Vagina (tissue), 2 donors: ENCODE measurements at regions not wholly inside any gene's neighbourhood (a gene's known extent, or its start where the extent isn't known, plus 50 kb on each side); places are given as distances from the start of the nearest gene placed in this dataset.

Experiments
- DNase-seq, 2 donors: peaks; one replicate each; pipeline ENCODE4 v3.0.0-alpha.2; 2017; ENCODE audit errors: extremely low spot score in 2 of 2
- H3K27ac ChIP-seq: fragments of 200-600 bp; sonication (generic); one replicate; pipeline ENCODE4 v1.5.1; 2019
- H3K27me3 ChIP-seq: fragments of 200-600 bp; sonication (generic); one replicate; pipeline ENCODE4 v1.5.1; 2019
- H3K36me3 ChIP-seq, 2 donors: fragments of 200-600 bp; sonication (generic); one replicate each; pipeline ENCODE4 v1.5.1; 2017 to 2019
- H3K4me1 ChIP-seq: fragments of 200-600 bp; sonication (generic); one replicate; pipeline ENCODE4 v1.5.1; 2019
- H3K4me3 ChIP-seq, 2 donors: fragments of 200-600 bp; sonication (generic); 1 replicate in 1 of 2; 2 replicates in 1 of 2; pipeline ENCODE4 v1.5.1; 2016 to 2019
- H3K9me3 ChIP-seq: fragments of 200-600 bp; sonication (generic); one replicate; pipeline ENCODE4 v1.5.1; 2019
- CTCF ChIP-seq, 3 experiments: fragments of 450-650 bp in 2 of 3; fragments of 200-600 bp in 1 of 3; sonication (generic) in 1 of 3; IDR thresholded peaks; one replicate each; pipeline ENCODE4 v1.5.1; 2017 to 2019; ENCODE audit warnings: antibody characterized with exemption in 3 of 3, mild to moderate bottlenecking in 2 of 3, moderate library complexity in 2 of 3
- POLR2A ChIP-seq, 2 donors: fragments of 450-650 bp; IDR thresholded peaks; one replicate each; pipeline ENCODE4 v1.6.1; 2017; ENCODE audit warnings: antibody characterized with exemption in 2 of 2, mild to moderate bottlenecking in 2 of 2, moderate library complexity in 2 of 2
- POLR2AphosphoS5 ChIP-seq, 2 donors: sonication (generic); formaldehyde crosslinking; IDR thresholded peaks; one replicate each; pipeline ENCODE4 v1.9.0; 2017; ENCODE audit warnings: antibody characterized with exemption in 2 of 2, mild to moderate bottlenecking in 2 of 2, low read depth in 1 of 2; ENCODE audit not compliant: insufficient read depth in 1 of 2
- intact Hi-C: fragments of 100-400 bp; cut with DNase I; formaldehyde crosslinking; loops from one replicate; pipeline ENCODE4 v1.15.1; 2023

- TF ChIP-seq POLR2A (IDR thresholded peaks at IDR 0.05) (no peak), CTCF (IDR thresholded peaks at IDR 0.05) (no peak), POLR2AphosphoS5 (IDR thresholded peaks at IDR 0.05; ENCODE audit: insufficient read depth in 1 of 2, low read depth in 1 of 2) (no peak)
- no peaks in the 10 kb centered on the region for H3K27me3 ChIP-seq
- H3K36me3 ChIP-seq: no peaks in the 10 kb centered on the region
- intact Hi-C loops: no loop called here
- no peak overlapping the region for H3K27ac ChIP-seq
- H3K4me1 ChIP-seq: no peaks in the 10 kb centered on the region
- H3K4me3 ChIP-seq: no peak overlapping the region
- DNase-seq: no peak
- H3K9me3 ChIP-seq: no peaks in the 10 kb centered on the region
Measured at GRCh38 chr2:190771726-190772125, 108.9 kb upstream of the GLS start.

GRCh38 chr2:190780594-190780993 lies 100.0 kb upstream of the GLS start:
- Histone ChIP-seq H3K27me3 (no peaks in the 10 kb centered on the region), H3K4me1 (no peaks in the 10 kb centered on the region), H3K27ac (no peak overlapping the region), H3K4me3 (no peak overlapping the region), H3K9me3 (no peaks in the 10 kb centered on the region), H3K36me3 (no peaks in the 10 kb centered on the region)
- no peak for DNase-seq
- TF ChIP-seq POLR2AphosphoS5 (IDR thresholded peaks at IDR 0.05; ENCODE audit: insufficient read depth in 1 of 2, low read depth in 1 of 2): no peak
- no peak for TF ChIP-seq CTCF (IDR thresholded peaks at IDR 0.05)
- no peak for TF ChIP-seq POLR2A (IDR thresholded peaks at IDR 0.05)
- intact Hi-C loops: no loop called here

- Histone ChIP-seq H3K4me3 (no peak overlapping the region), H3K27ac (no peak overlapping the region), H3K4me1 (no peaks in the 10 kb centered on the region), H3K27me3 (no peaks in the 10 kb centered on the region), H3K9me3 (no peaks in the 10 kb centered on the region), H3K36me3 (no peaks in the 10 kb centered on the region)
- intact Hi-C loops: no loop called here
- DNase-seq: no peak
- no peak for TF ChIP-seq POLR2AphosphoS5 (IDR thresholded peaks at IDR 0.05; ENCODE audit: insufficient read depth in 1 of 2, low read depth in 1 of 2)
- no peak for TF ChIP-seq POLR2A (IDR thresholded peaks at IDR 0.05)
- TF ChIP-seq CTCF (IDR thresholded peaks at IDR 0.05): peak; percentile 14 to 44 (median 24)
Measured at GRCh38 chr2:190781604-190782198, 98.9 kb upstream of the GLS start.

- no peak for DNase-seq
- no peak overlapping the region for H3K4me3 ChIP-seq
- H3K27ac ChIP-seq: no peak overlapping the region
- H3K9me3 ChIP-seq: no peaks in the 10 kb centered on the region
- no peaks in the 10 kb centered on the region for H3K4me1 ChIP-seq
- intact Hi-C loops: no loop called here
- H3K36me3 ChIP-seq: no peaks in the 10 kb centered on the region
- TF ChIP-seq CTCF (IDR thresholded peaks at IDR 0.05): no peak
- TF ChIP-seq POLR2A (IDR thresholded peaks at IDR 0.05): no peak
- no peak for TF ChIP-seq POLR2AphosphoS5 (IDR thresholded peaks at IDR 0.05; ENCODE audit: insufficient read depth in 1 of 2, low read depth in 1 of 2)
- no peaks in the 10 kb centered on the region for H3K27me3 ChIP-seq
Measured at GRCh38 chr2:190782264-190782663, 98.4 kb upstream of the GLS start.

- DNase-seq: no peak
- Histone ChIP-seq H3K27ac (no peak overlapping the region), H3K4me1 (no peaks in the 10 kb centered on the region), H3K4me3 (no peak overlapping the region), H3K9me3 (no peaks in the 10 kb centered on the region), H3K27me3 (no peaks in the 10 kb centered on the region), H3K36me3 (no peaks in the 10 kb centered on the region)
- intact Hi-C loops: no loop called here
- TF ChIP-seq POLR2AphosphoS5 (IDR thresholded peaks at IDR 0.05; ENCODE audit: insufficient read depth in 1 of 2, low read depth in 1 of 2) (no peak), CTCF (IDR thresholded peaks at IDR 0.05) (no peak), POLR2A (IDR thresholded peaks at IDR 0.05) (no peak)
Measured at GRCh38 chr2:190783513-190784263, 96.9 kb upstream of the GLS start.
